ENCODE measurements at regions not wholly inside any gene's neighbourhood (a gene's known extent, or its start where the extent isn't known, plus 50 kb on each side); places are given as distances from the start of the nearest gene placed in this dataset.

DNA sequence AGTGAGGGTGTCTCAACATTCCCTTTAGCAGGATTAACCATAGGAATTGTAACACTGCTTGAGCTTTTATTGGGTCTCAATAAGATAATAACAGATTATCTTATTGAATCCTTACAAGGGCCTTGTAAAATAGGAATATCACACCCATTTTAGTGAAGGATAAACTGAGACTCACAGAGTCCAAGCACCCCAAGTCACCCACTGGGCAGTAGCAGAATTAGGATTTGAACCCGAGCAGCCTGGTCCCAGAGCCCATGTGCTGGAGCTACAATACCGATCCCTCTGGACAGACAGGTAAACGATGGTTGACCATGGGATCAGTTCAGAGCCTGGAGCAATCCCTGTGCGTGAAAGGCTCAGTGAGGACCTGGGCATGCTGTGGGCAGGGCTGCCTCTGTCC, 56.3 kb upstream of the MRPS22 start:
- Mint-ChIP-seq H3K9me3 (no peaks in the 10 kb centered on the region), H3K27ac (no peak overlapping the region), H3K36me3 (no peaks in the 10 kb centered on the region), H3K27me3 (ENCODE audit: insufficient read depth, low read depth) (peaks cover 12% of the 10 kb centered on the region), H3K4me1 (peaks cover 16% of the 10 kb centered on the region), H3K4me3 (no peak overlapping the region)
- Histone ChIP-seq H4K20me1 (ENCODE audit: low read depth) (no peaks in the 10 kb centered on the region), H3K79me2 (ENCODE audit: low read depth) (no peaks in the 10 kb centered on the region), H3K4me1 (no peaks in the 10 kb centered on the region), H2AFZ (replicated peaks) (no peak overlapping the region), H3K9ac (no peak overlapping the region), H3K27me3 (no peaks in the 10 kb centered on the region), H3F3A (ENCODE audit: low read depth) (no peaks in the 10 kb centered on the region), H3K4me2 (no peak overlapping the region), H3K27ac (no peak overlapping the region), H3K36me3 (no peaks in the 10 kb centered on the region), H3K9me3 (ENCODE audit: low read depth) (no peaks in the 10 kb centered on the region), H3K4me3 (no peak overlapping the region)
- DNase-seq (ENCODE audit: low spot score) = no peak
- no peak for TF ChIP-seq EZH2 (IDR thresholded peaks at IDR 0.05)
- no peak for TF ChIP-seq EZH2phosphoT487 (IDR thresholded peaks at IDR 0.05)
- no peak for TF ChIP-seq CTCF (IDR thresholded peaks at IDR 0.05)

DNA sequence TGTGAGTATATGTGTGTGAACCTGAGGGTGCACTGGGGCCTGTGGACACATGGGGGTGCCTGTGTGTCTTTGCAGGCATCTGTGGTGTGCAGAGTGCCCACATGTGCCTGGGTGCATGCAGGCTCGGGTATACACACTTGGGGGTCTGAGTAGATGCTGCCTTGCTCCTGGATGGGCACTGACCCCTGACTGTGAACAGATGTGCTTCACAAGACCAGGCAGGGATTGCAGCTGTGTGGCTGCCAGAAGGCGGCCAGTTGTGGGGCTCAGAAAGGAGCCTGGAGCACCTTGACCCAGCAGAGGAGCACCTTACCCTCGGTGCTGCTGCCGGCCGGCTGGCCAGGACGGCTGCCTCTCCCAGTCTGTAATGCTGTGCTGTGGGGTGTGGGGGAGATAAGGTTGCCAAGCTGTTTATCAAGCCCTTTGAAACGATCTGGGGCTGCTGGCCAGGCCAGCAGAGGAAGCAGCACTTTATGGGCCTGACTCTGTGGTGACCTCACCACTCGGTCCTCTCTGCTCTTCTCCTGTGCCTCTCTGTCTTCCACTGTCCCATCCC, 55.5 kb upstream of the MRPS22 start:
- H3K27me3 Mint-ChIP-seq (ENCODE audit: insufficient read depth, low read depth) = peaks cover 12% of the 10 kb centered on the region

GRCh38 chr3:139289860-139290524, 53.8 kb upstream of the MRPS22 start:
- no peak overlapping the region for H2AFZ ChIP-seq (replicated peaks)
- H3K36me3 Mint-ChIP-seq = no peaks in the 10 kb centered on the region
- TF ChIP-seq EZH2 (IDR thresholded peaks at IDR 0.05) (no peak), EZH2phosphoT487 (IDR thresholded peaks at IDR 0.05) (no peak)
- no peak overlapping the region for H3K27ac ChIP-seq
- peaks cover 14% of the 10 kb centered on the region for H3K27me3 Mint-ChIP-seq (ENCODE audit: insufficient read depth, low read depth)
- H3K27ac Mint-ChIP-seq = no peak overlapping the region
- no peaks in the 10 kb centered on the region for H3K27me3 ChIP-seq
- H3K4me1 Mint-ChIP-seq = peaks cover 30% of the 10 kb centered on the region
- no peak for DNase-seq (ENCODE audit: low spot score)
- no peak overlapping the region for H3K4me2 ChIP-seq
- no peaks in the 10 kb centered on the region for H3F3A ChIP-seq (ENCODE audit: low read depth)
- H3K9me3 Mint-ChIP-seq = no peaks in the 10 kb centered on the region
- no peaks in the 10 kb centered on the region for H4K20me1 ChIP-seq (ENCODE audit: low read depth)
- no peaks in the 10 kb centered on the region for H3K4me1 ChIP-seq
- H3K9ac ChIP-seq = no peak overlapping the region
- no peaks in the 10 kb centered on the region for H3K36me3 ChIP-seq
- no peak overlapping the region for H3K4me3 ChIP-seq
- H3K9me3 ChIP-seq (ENCODE audit: low read depth) = no peaks in the 10 kb centered on the region
- H3K79me2 ChIP-seq (ENCODE audit: low read depth) = no peaks in the 10 kb centered on the region
- H3K4me3 Mint-ChIP-seq = no peak overlapping the region

More for the DNA sequence above, 55.5 kb upstream of the MRPS22 start:
- no peaks in the 10 kb centered on the region for H4K20me1 ChIP-seq (ENCODE audit: low read depth)
- no peak overlapping the region for H3K27ac ChIP-seq
- Mint-ChIP-seq H3K27ac (no peak overlapping the region), H3K36me3 (no peaks in the 10 kb centered on the region), H3K4me1 (peaks cover 24% of the 10 kb centered on the region), H3K9me3 (no peaks in the 10 kb centered on the region), H3K4me3 (no peak overlapping the region)
- no peaks in the 10 kb centered on the region for H3K27me3 ChIP-seq
- TF ChIP-seq EZH2phosphoT487 (IDR thresholded peaks at IDR 0.05) = no peak
- TF ChIP-seq CTCF (IDR thresholded peaks at IDR 0.05) = no peak
- TF ChIP-seq EZH2 (IDR thresholded peaks at IDR 0.05) = no peak
- H3K9me3 ChIP-seq (ENCODE audit: low read depth) = no peaks in the 10 kb centered on the region
- H3K36me3 ChIP-seq = no peaks in the 10 kb centered on the region
- H3K4me3 ChIP-seq = no peak overlapping the region
- DNase-seq (ENCODE audit: low spot score) = no peak
- no peak overlapping the region for H2AFZ ChIP-seq (replicated peaks)
- no peaks in the 10 kb centered on the region for H3F3A ChIP-seq (ENCODE audit: low read depth)
- no peak overlapping the region for H3K9ac ChIP-seq
- H3K79me2 ChIP-seq (ENCODE audit: low read depth) = no peaks in the 10 kb centered on the region
- H3K4me1 ChIP-seq = no peaks in the 10 kb centered on the region
- H3K4me2 ChIP-seq = no peak overlapping the region

Measured in neural progenitor cell (in vitro differentiated cells).